22Rv1 (cell line): ENCODE measurements at regions not wholly inside any gene's neighbourhood (a gene's known extent, or its start where the extent isn't known, plus 50 kb on each side); places are given as distances from the start of the nearest gene placed in this dataset.
"Not testable (repeated sequence)": the region's sequence is repeated elsewhere in the genome, so short reads cannot be mapped to it uniquely, and the experiment has no call there.

Experiments
- H3K27ac ChIP-seq: fragments of 450-650 bp; 2 replicates; pipeline ENCODE4 v1.5.1; 2017
- ZFX ChIP-seq: fragments of 450-650 bp; IDR thresholded peaks from 2 replicates; pipeline ENCODE4 v1.6.1; 2017; ENCODE audit warnings: antibody characterized with exemption, borderline replicate concordance
- TF ChIP-seq, protein P1 (sequence below): fragments of 450-650 bp; IDR thresholded peaks from 2 replicates; pipeline ENCODE4 v1.5.1; 2017; ENCODE audit warnings: mild to moderate bottlenecking

DNA sequence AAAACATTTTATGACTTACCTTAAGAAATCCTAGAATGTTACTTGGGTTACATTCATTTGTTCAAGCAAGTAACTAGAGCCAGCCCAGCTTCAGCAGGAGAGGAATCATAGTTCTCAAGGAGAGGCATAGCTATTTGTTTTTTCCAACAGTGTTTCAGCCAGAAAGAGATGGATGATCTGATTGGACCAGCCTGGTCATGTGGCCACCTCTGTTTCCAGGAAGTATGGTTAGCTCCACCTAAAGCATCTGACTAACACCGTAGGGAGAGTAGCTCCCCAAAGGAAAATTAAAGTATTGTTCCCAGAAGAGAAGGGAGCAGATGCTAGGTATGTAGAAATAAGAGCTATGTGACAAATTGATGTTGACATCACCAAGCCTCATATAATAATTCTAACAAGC is 417.1 kb downstream of the TAFA4 start:
- no peak overlapping the region for H3K27ac ChIP-seq
- TF ChIP-seq, protein P1, sequence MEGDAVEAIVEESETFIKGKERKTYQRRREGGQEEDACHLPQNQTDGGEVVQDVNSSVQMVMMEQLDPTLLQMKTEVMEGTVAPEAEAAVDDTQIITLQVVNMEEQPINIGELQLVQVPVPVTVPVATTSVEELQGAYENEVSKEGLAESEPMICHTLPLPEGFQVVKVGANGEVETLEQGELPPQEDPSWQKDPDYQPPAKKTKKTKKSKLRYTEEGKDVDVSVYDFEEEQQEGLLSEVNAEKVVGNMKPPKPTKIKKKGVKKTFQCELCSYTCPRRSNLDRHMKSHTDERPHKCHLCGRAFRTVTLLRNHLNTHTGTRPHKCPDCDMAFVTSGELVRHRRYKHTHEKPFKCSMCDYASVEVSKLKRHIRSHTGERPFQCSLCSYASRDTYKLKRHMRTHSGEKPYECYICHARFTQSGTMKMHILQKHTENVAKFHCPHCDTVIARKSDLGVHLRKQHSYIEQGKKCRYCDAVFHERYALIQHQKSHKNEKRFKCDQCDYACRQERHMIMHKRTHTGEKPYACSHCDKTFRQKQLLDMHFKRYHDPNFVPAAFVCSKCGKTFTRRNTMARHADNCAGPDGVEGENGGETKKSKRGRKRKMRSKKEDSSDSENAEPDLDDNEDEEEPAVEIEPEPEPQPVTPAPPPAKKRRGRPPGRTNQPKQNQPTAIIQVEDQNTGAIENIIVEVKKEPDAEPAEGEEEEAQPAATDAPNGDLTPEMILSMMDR, result no peak
- no peak for TF ChIP-seq ZFX

DNA sequence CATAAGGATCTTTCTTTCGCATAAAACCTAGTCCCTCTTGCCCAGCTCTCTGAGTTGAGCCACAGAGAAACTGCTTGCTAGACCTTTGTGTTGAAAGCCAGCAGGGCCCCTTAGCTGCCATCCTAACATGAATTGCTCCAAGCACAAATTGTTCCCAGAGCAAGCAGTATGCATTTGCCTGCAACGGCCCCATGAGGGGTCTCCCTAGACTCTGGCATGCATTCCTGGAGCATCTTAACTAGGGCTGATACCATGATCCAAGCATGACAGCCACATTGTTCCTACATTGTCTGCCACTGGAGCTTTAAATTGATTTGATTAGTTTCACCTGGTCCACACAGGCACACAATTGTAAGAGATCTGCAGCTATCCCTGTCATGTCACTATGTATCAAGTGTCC is 428.1 kb downstream of the TAFA4 start:
- TF ChIP-seq, protein P1, result no peak
- no peak for TF ChIP-seq ZFX
- H3K27ac ChIP-seq, result no peak overlapping the region

DNA sequence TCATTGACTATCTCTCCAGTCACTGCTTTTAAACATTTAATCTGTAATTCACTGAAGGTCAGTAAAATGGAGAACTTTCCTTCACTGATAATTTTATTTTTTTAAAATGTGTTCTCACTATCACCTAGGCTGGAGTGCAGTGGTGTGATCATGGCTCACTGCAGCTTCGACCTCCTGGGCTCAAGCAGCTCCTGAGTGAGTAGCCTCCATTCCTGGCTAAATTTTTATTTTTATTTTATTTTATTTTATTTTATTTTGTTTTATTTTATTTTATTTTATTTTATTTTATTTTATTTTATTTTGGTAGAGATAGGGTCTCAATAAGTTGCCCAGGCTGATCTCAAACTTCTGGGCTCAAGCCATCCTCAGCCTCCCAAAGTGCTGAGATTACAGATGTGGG is 446.5 kb downstream of the TAFA4 start:
- H3K27ac ChIP-seq, result not testable (repeated sequence)

DNA sequence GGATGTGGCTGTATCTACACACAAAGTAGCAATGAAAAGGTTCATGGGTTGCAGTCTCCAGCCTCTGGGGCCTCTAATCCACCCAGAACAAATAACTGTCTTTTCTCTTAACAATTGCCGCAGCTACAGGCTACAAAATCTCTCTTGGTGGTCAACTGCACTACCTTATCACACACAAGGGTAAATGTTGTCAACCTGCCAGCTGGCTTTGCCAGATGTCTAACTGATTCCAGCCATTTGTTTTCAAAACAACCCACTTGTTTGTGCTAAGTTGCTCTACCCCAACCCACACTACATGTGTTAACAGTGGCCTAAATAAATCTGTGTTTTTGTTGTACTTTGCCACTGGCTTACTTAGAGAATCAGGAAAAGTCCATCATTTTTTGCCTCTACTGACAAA is 447.3 kb downstream of the TAFA4 start:
- TF ChIP-seq ZFX, result no peak
- TF ChIP-seq, protein P1, result no peak
- H3K27ac ChIP-seq, result peak overlapping the region; percentile 81

DNA sequence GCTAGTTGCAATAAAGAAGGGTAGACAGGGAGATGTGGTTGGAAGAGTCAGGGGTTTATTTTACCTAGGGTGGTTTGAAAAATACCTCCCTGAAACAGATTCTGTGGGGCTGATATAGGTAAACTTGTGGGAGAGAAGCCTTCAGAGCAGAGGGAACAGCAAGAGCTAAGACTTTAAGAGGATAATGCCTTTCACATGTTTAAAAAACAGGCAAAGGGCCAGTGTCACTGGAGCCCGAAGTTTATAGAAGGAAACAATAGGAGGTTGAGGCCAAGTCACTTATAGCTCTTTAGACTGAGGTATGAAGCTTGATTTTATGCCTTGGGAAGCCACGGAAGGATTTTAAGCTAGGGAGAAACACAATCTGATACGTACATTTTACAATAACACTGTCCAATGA is 448.7 kb downstream of the TAFA4 start:
- TF ChIP-seq ZFX, result no peak
- TF ChIP-seq, protein P1, result no peak
- peak overlapping the region; percentile 81 for H3K27ac ChIP-seq

DNA sequence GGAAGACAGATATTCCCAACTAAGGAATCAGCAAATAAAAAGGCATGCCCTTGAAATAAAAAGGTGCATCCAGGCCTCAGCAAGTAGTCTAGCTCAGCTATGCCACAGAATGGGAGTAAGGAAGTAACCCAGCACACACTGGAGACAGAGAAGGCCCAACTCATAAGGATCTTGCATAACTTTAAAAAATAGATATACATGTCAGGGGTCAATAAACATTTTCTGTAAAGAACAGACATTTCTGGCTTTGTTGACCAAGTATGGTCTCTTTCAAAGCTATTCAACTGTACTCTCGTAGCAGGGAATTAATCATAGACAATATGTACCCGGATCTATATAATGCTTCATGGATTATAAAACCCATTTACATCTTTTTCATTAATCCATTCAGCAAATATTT is 449.3 kb downstream of the TAFA4 start:
- peak overlapping the region; percentile 81 for H3K27ac ChIP-seq
- TF ChIP-seq, protein P1, result no peak
- TF ChIP-seq ZFX, result no peak

DNA sequence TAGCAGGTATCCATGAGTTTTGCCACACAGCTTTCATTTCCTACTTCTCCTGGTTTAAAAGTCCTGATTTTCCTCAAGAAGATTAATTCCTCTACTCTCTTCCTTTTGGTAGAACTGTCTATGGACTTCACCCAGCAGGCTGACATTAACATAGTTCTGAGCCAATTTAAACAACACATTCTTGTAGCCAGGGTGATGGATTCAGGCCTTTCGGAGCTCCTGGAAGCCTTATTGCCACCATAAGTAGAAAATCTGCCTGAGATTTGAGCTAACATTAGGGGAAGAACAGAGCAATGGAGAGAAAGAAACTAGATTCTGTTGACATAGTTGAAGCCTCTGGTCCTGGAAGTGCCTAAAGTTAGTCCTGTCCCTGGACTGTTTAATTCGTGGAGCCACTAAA is 449.8 kb downstream of the TAFA4 start:
- peak overlapping the region; percentile 81 for H3K27ac ChIP-seq
- TF ChIP-seq ZFX, result no peak
- TF ChIP-seq, protein P1, result no peak

DNA sequence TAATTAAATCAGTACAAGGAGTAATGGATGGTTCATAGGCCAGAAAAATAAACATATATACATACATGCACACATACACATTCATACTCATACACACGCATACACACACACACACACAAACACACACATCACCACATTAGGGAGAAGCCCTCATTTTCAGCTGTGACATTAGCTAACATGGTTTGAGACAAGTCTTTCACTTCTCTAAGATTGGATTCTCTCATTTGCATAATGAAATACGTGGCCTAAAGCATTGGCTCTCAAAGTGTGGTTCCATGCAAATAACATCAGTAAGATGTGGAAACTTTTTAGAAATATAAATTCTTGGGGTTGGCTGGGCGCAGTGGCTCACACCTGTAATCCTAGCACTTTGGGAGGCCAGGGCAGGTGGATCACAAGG is 452.6 kb downstream of the TAFA4 start:
- TF ChIP-seq, protein P1, result no peak
- TF ChIP-seq ZFX, result no peak
- no peak overlapping the region for H3K27ac ChIP-seq
